Parathyroid adenoma (tissue), 2 donors: ENCODE measurements at regions not wholly inside any gene's neighbourhood (a gene's known extent, or its start where the extent isn't known, plus 50 kb on each side); places are given as distances from the start of the nearest gene placed in this dataset.

Source experiments
- H2AFZ ChIP-seq: fragments of 300-600 bp; sonication (generic); one replicate; pipeline ENCODE4 v1.7.0; 2017; ENCODE audit warnings: antibody characterized with exemption, mild to moderate bottlenecking
- H3K27ac ChIP-seq: fragments of 300-600 bp; sonication (generic); one replicate; pipeline ENCODE4 v1.7.0; 2017
- H3K27me3 ChIP-seq: fragments of 300-600 bp; sonication (generic); one replicate; pipeline ENCODE4 v1.7.0; 2017; ENCODE audit warnings: low read length; ENCODE audit not compliant: control insufficient read depth, insufficient read depth
- H3K36me3 ChIP-seq: fragments of 300-600 bp; sonication (generic); one replicate; pipeline ENCODE4 v1.7.0; 2017; ENCODE audit warnings: low read length; ENCODE audit not compliant: control insufficient read depth, insufficient read depth
- H3K4me1 ChIP-seq: fragments of 300-600 bp; sonication (generic); one replicate; pipeline ENCODE4 v1.7.0; 2017; ENCODE audit warnings: control low read depth
- H3K4me2 ChIP-seq: fragments of 300-600 bp; sonication (generic); one replicate; pipeline ENCODE4 v1.7.0; 2017; ENCODE audit warnings: low read length
- H3K4me3 ChIP-seq: fragments of 300-600 bp; sonication (generic); one replicate; pipeline ENCODE4 v1.7.0; 2017; ENCODE audit warnings: low read depth, low read length
- H3K79me2 ChIP-seq: fragments of 300-600 bp; sonication (generic); one replicate; pipeline ENCODE4 v1.7.0; 2017; ENCODE audit warnings: control low read depth
- H3K9ac ChIP-seq: fragments of 300-600 bp; sonication (generic); one replicate; pipeline ENCODE4 v1.7.0; 2017; ENCODE audit warnings: mild to moderate bottlenecking
- H3K9me3 ChIP-seq: fragments of 300-600 bp; sonication (generic); one replicate; pipeline ENCODE4 v1.7.0; 2017; ENCODE audit warnings: low read length; ENCODE audit not compliant: control insufficient read depth
- CTCF ChIP-seq: fragments of 300-600 bp; sonication (generic); IDR thresholded peaks from one replicate; pipeline ENCODE4 v1.7.0; 2017; ENCODE audit warnings: antibody characterized with exemption, mild to moderate bottlenecking
- donor health status: primary hyperparathyroidism.

- no peak for TF ChIP-seq CTCF
- Histone ChIP-seq H3K4me1 (no peaks in the 10 kb centered on the region), H3K4me2 (no peak overlapping the region), H3K4me3 (no peak overlapping the region), H3K9ac (no peak overlapping the region), H3K9me3 (no peaks in the 10 kb centered on the region), H3K27me3 (no peaks in the 10 kb centered on the region), H3K79me2 (no peaks in the 10 kb centered on the region), H3K36me3 (no peaks in the 10 kb centered on the region), H3K27ac (no peak overlapping the region), H2AFZ (no peak overlapping the region)
These were observed 384.0 kb downstream of the PLK2 start for GRCh38 chr5:58075907-58076306.

- Histone ChIP-seq H3K36me3 (no peaks in the 10 kb centered on the region), H3K4me3 (no peak overlapping the region), H2AFZ (no peak overlapping the region), H3K4me2 (no peak overlapping the region), H3K4me1 (no peaks in the 10 kb centered on the region), H3K79me2 (no peaks in the 10 kb centered on the region), H3K9ac (no peak overlapping the region), H3K9me3 (no peaks in the 10 kb centered on the region), H3K27ac (no peak overlapping the region), H3K27me3 (no peaks in the 10 kb centered on the region)
- TF ChIP-seq CTCF = no peak
These were observed 385.2 kb downstream of the PLK2 start for GRCh38 chr5:58074717-58075116.

DNA sequence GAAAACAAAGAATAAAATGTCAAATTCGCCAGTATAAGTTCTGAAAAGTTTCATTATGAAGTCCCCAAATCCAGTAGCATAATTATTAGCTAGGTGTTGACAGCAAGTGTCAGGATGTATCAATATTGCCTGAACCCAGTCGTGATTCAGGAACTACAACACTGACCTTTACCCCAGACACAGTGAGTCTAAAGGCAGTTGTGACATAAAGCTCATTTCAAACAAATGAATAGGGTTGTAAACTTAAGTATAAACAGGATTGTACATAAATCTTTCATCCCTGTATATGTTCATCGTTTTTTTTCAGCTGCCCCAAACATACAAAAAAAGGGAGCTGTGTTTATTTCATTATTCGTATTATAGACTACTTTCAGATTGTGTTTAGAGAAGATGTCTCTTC lies 385.7 kb downstream of the PLK2 start:
- H2AFZ ChIP-seq = no peak overlapping the region
- H3K36me3 ChIP-seq = no peaks in the 10 kb centered on the region
- no peak overlapping the region for H3K4me3 ChIP-seq
- H3K27me3 ChIP-seq = no peaks in the 10 kb centered on the region
- H3K4me2 ChIP-seq = no peak overlapping the region
- H3K9ac ChIP-seq = no peak overlapping the region
- H3K9me3 ChIP-seq = no peaks in the 10 kb centered on the region
- no peaks in the 10 kb centered on the region for H3K79me2 ChIP-seq
- H3K27ac ChIP-seq = no peak overlapping the region
- no peak for TF ChIP-seq CTCF
- no peaks in the 10 kb centered on the region for H3K4me1 ChIP-seq

DNA sequence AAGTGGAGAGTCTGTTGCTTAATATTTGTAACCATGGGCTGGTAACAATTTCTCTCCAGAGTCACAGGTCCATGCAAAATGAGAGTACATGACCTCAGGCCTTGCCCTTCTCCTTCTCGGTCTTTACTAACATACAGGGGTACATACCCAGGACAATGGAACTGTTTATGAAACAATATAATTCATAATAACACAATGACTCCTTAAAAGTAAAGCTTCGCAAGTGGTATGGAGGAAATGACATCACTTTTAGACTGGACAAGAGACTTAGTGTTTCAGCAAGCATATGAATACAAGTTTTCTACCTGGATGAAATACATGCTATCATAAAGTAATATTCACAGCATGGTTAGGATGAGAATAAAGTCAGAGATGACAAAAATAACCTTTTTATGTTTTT lies 386.6 kb downstream of the PLK2 start:
- H3K4me2 ChIP-seq = no peak overlapping the region
- H3K4me3 ChIP-seq = no peak overlapping the region
- no peak overlapping the region for H2AFZ ChIP-seq
- no peaks in the 10 kb centered on the region for H3K9me3 ChIP-seq
- no peak overlapping the region for H3K9ac ChIP-seq
- no peak overlapping the region for H3K27ac ChIP-seq
- no peaks in the 10 kb centered on the region for H3K79me2 ChIP-seq
- no peaks in the 10 kb centered on the region for H3K4me1 ChIP-seq
- TF ChIP-seq CTCF = no peak
- H3K36me3 ChIP-seq = no peaks in the 10 kb centered on the region
- H3K27me3 ChIP-seq = no peaks in the 10 kb centered on the region

DNA sequence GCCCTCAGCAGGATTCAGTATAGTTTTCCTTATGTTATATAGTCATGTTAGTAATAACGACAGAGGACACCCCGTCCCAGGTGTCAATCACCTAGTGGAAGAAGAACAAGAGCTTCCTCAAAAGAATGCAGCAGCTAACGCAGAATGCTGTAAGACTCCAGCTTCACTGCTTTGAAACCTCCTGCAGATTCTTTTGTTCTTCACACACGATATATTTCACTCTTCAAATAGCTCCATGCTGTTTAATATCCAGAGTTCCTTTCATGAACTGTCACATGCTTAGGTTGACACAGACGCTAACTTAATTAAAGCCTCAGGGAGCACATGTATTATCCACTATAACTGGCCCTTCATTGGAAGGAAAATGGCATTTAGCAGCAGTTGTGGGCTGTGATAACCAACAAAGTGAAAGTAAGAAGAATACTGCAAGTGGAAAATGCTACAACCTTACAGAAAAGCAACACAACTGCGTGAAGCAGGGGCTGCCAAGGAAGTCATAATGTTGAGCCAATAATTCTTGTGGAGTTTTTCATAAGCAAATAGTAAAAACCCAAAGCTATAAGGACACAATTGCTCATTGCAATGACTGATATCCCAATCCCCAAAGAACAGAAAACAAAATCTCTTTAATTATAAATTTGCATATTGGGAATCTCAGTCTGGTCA lies 387.5 kb downstream of the PLK2 start:
- Histone ChIP-seq H3K79me2 (no peaks in the 10 kb centered on the region), H2AFZ (peak overlapping the region; percentile 3), H3K9ac (no peak overlapping the region), H3K27ac (peak overlapping the region; percentile 26), H3K4me1 (no peaks in the 10 kb centered on the region), H3K27me3 (no peaks in the 10 kb centered on the region), H3K36me3 (no peaks in the 10 kb centered on the region), H3K4me3 (no peak overlapping the region), H3K4me2 (no peak overlapping the region), H3K9me3 (no peaks in the 10 kb centered on the region)
- TF ChIP-seq CTCF = no peak
